KMS-11 (cell line): ENCODE measurements at regions not wholly inside any gene's neighbourhood (a gene's known extent, or its start where the extent isn't known, plus 50 kb on each side); places are given as distances from the start of the nearest gene placed in this dataset.

Experiments
- H2AFZ ChIP-seq: fragments of 200-600 bp; sonication (generic); 2 replicates; pipeline ENCODE4 v1.6.1; 2016; ENCODE audit warnings: antibody characterized with exemption, mixed run types, low read depth
- H3K27ac ChIP-seq: fragments of 200-600 bp; sonication (generic); 2 replicates; pipeline ENCODE4 v1.6.1; 2016; ENCODE audit warnings: mild to moderate bottlenecking, mixed run types
- H3K27me3 ChIP-seq: fragments of 200-600 bp; sonication (generic); 2 replicates; pipeline ENCODE4 v1.6.1; 2017; ENCODE audit warnings: mild to moderate bottlenecking, low read depth, mixed run types, moderate library complexity; ENCODE audit not compliant: insufficient read depth
- H3K36me3 ChIP-seq: fragments of 200-600 bp; sonication (generic); 2 replicates; pipeline ENCODE4 v1.6.1; 2017; ENCODE audit warnings: mild to moderate bottlenecking, mixed run types; ENCODE audit not compliant: insufficient read depth
- H3K4me1 ChIP-seq: fragments of 200-600 bp; sonication (generic); 2 replicates; pipeline ENCODE4 v1.6.1; 2016; ENCODE audit warnings: mild to moderate bottlenecking, low read depth, mixed run types; ENCODE audit not compliant: poor library complexity, severe bottlenecking
- H3K4me2 ChIP-seq: fragments of 200-600 bp; sonication (generic); 2 replicates; pipeline ENCODE4 v1.7.0; 2016; ENCODE audit warnings: mild to moderate bottlenecking, mixed run types
- H3K4me3 ChIP-seq: fragments of 200-600 bp; sonication (generic); IDR thresholded peaks from 2 replicates; pipeline ENCODE4 v1.6.1; 2017; ENCODE audit warnings: low read depth, low read length, mixed read lengths; ENCODE audit not compliant: insufficient read depth
- H3K79me2 ChIP-seq: fragments of 200-600 bp; sonication (generic); 2 replicates; pipeline ENCODE4 v1.6.1; 2016; ENCODE audit warnings: low read depth, mixed run types; ENCODE audit not compliant: insufficient read depth
- H3K9ac ChIP-seq: fragments of 200-600 bp; sonication (generic); 2 replicates; pipeline ENCODE4 v1.6.1; 2016; ENCODE audit warnings: mild to moderate bottlenecking, mixed run types
- H4K20me1 ChIP-seq: fragments of 200-600 bp; sonication (generic); 2 replicates; pipeline ENCODE4 v1.6.1; 2016; ENCODE audit warnings: mild to moderate bottlenecking, mixed run types; ENCODE audit not compliant: insufficient read depth
- CTCF ChIP-seq: fragments of 200-600 bp; sonication (generic); conservative IDR thresholded peaks from 2 replicates; pipeline ENCODE4 v1.6.1; 2017; ENCODE audit warnings: low read depth, mild to moderate bottlenecking, antibody characterized with exemption, low read length, moderate library complexity, mixed read lengths

- Histone ChIP-seq H3K79me2 (no peaks in the 10 kb centered on the region), H3K27me3 (no peaks in the 10 kb centered on the region), H3K9ac (no peak overlapping the region), H3K4me3 (no peak overlapping the region), H3K27ac (no peak overlapping the region), H3K36me3 (no peaks in the 10 kb centered on the region), H4K20me1 (no peaks in the 10 kb centered on the region), H3K4me2 (no peak overlapping the region), H3K4me1 (no peaks in the 10 kb centered on the region), H2AFZ (no peak overlapping the region)
- TF ChIP-seq CTCF, result no peak
These were observed 275.8 kb upstream of the CRIM1 start for GRCh38 chr2:36079793-36080192.

- Histone ChIP-seq H3K27me3 (no peaks in the 10 kb centered on the region), H3K4me2 (no peak overlapping the region), H3K79me2 (no peaks in the 10 kb centered on the region), H4K20me1 (no peaks in the 10 kb centered on the region), H3K27ac (no peak overlapping the region), H3K9ac (no peak overlapping the region), H3K4me1 (no peaks in the 10 kb centered on the region), H3K36me3 (no peaks in the 10 kb centered on the region), H3K4me3 (no peak overlapping the region), H2AFZ (no peak overlapping the region)
- no peak for TF ChIP-seq CTCF
These were observed 281.6 kb upstream of the CRIM1 start for GRCh38 chr2:36074008-36074407.

GRCh38 chr2:36071698-36072097 lies 283.9 kb upstream of the CRIM1 start:
- no peak for TF ChIP-seq CTCF
- no peak overlapping the region for H3K4me3 ChIP-seq
- no peaks in the 10 kb centered on the region for H3K27me3 ChIP-seq
- no peak overlapping the region for H2AFZ ChIP-seq
- H3K4me1 ChIP-seq, result no peaks in the 10 kb centered on the region
- no peaks in the 10 kb centered on the region for H3K36me3 ChIP-seq
- H3K27ac ChIP-seq, result no peak overlapping the region
- no peaks in the 10 kb centered on the region for H4K20me1 ChIP-seq
- no peak overlapping the region for H3K4me2 ChIP-seq
- no peak overlapping the region for H3K9ac ChIP-seq
- H3K79me2 ChIP-seq, result no peaks in the 10 kb centered on the region

- Histone ChIP-seq H3K4me2 (no peak overlapping the region), H3K9ac (no peak overlapping the region), H3K36me3 (no peaks in the 10 kb centered on the region), H3K79me2 (no peaks in the 10 kb centered on the region), H3K4me3 (no peak overlapping the region), H3K27ac (no peak overlapping the region), H3K27me3 (no peaks in the 10 kb centered on the region), H2AFZ (no peak overlapping the region), H4K20me1 (no peaks in the 10 kb centered on the region), H3K4me1 (no peaks in the 10 kb centered on the region)
- no peak for TF ChIP-seq CTCF
These were observed 286.5 kb upstream of the CRIM1 start for GRCh38 chr2:36069074-36069473.

- H4K20me1 ChIP-seq, result no peaks in the 10 kb centered on the region
- no peak for TF ChIP-seq CTCF
- no peaks in the 10 kb centered on the region for H3K4me1 ChIP-seq
- H3K27me3 ChIP-seq, result no peaks in the 10 kb centered on the region
- no peaks in the 10 kb centered on the region for H3K79me2 ChIP-seq
- H3K9ac ChIP-seq, result no peak overlapping the region
- H3K4me3 ChIP-seq, result no peak overlapping the region
- no peak overlapping the region for H2AFZ ChIP-seq
- no peak overlapping the region for H3K27ac ChIP-seq
- no peak overlapping the region for H3K4me2 ChIP-seq
- H3K36me3 ChIP-seq, result no peaks in the 10 kb centered on the region
These were observed 287.5 kb upstream of the CRIM1 start for GRCh38 chr2:36068086-36068485.
